NCI-H2196 (cell line): ENCODE measurements at regions not wholly inside any gene's neighbourhood (a gene's known extent, or its start where the extent isn't known, plus 50 kb on each side); places are given as distances from the start of the nearest gene placed in this dataset.

Source experiments
- DNase-seq: peaks from one replicate; lab custom pipeline; 2025; ENCODE audit not compliant: unreplicated experiment; lab: John Stamatoyannopoulos, UW

DNA sequence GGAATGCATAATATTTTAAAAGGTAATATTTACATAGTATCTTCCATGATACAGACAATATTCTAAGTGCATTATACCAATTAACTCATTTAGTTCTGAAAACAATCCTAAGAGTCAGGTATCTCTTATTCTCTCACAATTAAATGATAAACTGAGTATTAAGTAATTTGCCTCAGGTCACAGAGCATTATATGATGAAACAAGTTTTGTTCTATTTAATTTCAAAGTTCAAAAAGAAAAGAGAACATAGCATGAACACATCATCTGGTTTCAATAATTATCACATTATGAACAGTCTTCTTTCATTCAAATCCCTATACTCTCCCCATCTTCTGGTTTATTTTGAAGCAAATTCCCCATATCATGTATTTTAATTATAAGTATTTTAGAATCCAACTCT lies 927.5 kb downstream of the ADGRL2 start:
- DNase-seq: no peak

DNA sequence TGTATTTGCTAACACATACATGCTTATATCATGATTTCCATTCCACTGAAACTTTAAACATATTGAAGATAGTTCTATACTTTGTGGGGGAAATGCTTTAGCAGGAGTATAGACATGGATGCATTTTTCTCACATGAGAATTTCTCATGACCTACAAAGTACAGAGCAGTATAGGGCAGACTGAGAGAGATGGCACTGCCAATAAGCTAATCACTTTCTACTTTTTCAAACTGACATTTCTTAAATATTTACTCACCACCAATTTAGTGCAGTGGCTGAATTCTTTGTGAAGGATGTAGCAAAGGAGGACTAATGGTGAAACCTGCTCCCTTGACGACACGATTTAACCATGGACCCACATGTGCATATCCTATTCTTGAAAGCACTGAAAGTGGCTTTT lies 923.5 kb downstream of the ADGRL2 start:
- DNase-seq: no peak

DNA sequence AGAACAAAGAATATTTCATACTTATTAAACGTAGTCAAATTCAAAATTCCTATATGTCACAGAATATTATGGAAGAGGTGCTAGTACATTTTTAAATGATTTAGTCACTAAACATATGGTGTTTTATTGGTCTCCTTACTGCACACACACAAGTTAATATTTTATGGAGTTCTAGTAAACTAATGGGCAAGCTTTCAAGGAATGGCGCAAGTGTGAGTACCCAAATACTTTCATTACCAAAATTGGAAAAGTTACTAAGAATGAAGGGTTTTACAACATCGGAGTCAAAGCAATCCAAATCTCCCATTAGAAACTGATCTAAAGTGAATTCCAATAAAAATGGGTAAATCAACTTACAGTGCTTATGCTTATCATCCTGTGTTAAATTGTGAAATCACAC lies 921.9 kb downstream of the ADGRL2 start:
- DNase-seq: no peak

DNA sequence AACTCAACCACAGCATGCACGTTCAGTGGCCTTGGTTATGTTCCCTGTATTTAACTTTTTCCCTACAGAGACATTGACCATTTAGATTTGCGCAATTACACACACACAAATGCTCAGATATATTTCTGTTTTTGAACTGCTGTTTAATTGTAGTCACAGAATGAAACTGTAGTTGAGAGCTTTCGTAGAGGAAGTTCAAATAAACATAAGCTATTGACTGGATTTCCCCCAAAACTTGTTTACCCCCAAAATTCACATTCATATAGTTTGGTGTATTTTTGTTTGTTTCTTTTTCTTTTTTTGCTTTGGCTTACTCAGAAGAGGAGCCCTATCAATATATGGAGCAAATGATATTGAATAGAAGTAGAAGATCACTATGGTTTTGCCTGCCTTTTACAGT lies 921.0 kb downstream of the ADGRL2 start:
- no peak for DNase-seq

DNA sequence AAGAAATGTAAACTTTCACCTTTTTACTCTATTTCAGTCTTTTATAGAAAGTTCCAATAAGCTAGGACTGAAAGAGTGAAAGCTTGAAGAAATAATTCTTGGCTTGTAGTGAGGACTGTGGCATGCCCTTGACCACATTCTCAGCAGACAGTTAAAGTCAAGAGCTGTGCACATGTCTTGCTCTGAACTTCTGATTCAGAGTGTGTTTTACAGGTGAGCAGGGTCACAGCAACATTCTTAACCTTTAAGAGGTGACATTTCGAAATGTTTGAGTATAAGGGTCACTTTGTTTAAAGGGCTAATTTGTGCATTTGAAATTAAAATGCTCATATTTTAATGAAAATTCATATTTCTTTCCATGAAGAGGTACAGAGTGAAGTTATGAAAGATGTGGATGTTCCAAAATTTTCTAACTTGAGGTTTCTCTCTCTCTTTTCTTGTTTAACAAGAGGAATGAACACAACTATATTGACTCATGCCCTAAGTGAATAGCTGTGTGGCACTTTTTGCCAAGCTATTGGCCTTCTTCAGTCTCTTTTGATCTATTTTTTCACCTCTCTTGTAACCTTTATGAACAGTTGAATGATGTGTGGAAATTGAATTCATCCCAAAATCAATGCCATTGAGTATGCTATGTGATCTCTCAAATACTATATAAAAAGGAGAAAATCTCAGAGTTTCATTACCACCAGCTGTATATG lies 918.1 kb downstream of the ADGRL2 start:
- DNase-seq: no peak

DNA sequence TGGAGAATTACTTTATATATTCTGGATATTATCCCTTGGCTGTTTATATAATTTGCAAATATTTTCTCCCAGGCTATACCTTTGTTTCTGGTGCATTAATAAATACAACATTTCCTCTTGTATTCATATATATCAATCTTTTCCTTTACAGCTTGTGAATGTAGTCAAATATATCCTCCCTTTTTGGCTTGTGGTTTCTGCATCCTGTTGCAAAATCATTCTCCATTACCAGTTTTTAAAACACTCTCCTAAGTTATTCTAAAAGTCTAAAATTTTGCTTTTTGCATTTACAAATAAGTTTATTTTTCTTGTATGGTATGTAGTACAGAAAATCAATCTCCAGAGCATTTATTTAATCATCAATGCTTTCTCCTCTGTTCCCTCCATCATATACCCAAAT lies 909.4 kb downstream of the ADGRL2 start:
- no peak for DNase-seq

DNA sequence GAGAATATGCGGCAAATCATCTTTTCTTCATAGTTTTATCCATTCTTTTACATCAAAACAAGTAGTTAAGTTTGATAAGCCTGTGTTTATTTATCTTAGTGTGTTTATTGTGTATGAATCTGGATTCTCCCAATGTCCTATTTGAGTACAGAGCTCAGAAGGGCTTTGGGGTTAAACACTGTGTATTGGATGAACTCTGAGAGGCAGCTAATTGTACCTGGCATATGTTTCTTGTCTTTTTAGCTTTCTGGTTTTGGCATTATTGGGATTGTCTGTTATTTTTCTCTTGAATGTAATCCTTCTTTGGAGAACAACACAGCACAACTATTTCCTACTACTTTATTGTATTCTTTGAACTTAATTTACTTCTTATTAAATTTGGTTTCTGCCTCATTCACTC lies 906.9 kb downstream of the ADGRL2 start:
- no peak for DNase-seq

DNA sequence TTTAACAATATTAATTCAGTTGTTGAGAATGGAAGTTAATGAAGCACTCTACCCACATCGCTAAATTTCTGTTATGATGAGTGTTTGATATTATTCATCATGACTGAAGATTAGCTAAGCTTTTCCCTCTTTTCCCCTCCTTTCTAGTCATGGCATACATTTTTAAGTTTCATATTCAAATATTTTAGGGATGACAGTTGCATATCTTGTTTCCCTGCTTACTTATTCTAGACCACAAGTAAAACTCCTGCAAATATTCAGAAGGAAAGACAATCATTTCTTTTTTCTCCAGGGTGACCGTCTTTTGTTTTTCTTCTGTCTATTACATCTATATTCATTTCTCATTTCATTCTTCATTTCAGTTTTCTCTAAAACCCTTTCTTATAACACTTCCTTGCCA lies 906.0 kb downstream of the ADGRL2 start:
- DNase-seq: no peak

DNA sequence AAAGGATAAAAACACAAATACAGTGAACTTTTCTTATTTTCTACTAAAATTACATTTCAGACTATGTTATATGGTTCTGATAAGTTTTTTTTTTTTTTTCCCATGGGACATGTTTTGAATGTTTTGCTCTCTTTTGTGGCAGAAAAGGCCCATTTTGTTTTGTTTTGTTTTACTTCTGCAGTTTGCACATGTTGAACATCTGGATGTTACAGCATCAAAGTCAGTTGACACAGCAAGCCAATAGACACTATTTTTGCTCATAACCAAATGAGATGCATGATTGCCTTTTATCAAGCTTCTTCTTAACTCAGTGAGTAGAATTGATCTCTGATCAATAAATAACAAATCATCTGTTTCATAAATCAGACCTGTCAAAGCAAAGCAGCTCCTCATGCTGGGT lies 904.2 kb downstream of the ADGRL2 start:
- DNase-seq: no peak

DNA sequence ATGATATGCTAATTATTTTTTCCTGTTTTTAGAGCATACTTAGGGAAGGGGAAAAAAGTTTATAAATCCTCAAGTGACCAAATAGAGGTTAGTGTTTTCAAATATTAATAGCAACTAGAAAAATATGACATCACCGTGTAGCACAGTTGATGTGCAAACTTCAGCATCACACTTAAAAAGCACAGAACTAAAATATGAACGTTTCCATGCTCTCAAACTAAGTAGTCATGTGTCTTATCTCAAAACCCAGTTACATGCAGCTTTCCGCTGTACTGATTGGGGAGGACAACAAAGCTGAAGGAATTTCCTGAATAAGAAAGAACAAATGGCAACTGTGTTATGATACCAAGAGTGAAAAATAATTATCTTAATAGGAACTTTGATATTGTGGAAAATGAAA lies 903.7 kb downstream of the ADGRL2 start:
- DNase-seq: no peak

DNA sequence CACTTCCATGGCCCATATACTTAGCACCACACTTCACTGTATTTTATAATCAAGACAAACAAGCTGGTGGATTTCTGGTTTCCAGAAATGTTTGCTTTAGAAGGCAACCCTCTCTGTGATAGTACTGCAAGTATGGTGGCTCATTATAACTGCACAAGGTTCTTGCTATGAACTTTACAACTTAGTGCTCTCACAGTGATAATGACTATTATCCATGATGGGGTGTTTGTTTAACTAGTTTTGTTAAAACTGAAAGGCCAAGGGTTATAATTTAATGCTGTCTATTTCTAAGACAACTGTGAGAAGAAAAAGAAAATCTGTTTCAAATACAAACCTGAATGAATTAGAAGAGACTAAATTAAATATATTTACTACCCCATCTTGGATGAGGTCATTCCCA lies 903.2 kb downstream of the ADGRL2 start:
- no peak for DNase-seq

DNA sequence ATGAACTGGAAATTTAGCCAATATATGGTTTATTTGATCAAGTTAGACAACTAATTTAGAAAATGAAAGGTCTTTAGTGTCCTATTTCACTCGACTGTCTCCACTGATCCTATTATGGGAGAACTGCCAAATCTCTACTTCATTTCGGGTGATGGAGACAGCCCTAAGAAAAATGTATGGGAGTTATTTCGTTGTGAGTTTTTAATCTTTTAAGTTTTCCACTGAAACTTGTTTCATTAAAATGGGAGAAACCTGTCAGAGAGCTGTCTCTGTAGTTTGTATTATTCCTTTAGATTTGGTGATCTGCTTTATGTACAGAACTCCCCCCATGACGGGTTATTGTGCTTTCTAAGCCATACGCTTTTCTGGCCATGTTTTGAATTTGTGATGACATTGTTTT lies 899.7 kb downstream of the ADGRL2 start:
- DNase-seq: no peak

DNA sequence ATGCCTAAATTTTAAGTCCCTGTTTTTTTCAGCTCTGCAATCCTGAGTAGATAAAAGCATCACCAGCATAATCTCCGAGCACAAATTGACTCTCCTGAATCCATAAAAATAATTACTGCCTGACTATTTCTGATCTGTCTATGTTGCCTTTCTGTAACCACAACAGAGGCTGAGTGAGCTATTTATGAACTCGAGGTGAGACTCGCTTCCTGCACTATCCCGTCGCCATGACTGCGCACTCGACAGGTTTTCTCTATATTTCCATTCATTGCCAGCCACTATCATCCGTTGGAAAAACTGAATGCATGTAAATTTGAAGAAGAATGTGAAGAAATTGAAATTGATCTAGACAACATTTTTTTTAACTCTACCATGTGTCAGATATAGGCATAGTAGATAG lies 897.2 kb downstream of the ADGRL2 start:
- DNase-seq: no peak

DNA sequence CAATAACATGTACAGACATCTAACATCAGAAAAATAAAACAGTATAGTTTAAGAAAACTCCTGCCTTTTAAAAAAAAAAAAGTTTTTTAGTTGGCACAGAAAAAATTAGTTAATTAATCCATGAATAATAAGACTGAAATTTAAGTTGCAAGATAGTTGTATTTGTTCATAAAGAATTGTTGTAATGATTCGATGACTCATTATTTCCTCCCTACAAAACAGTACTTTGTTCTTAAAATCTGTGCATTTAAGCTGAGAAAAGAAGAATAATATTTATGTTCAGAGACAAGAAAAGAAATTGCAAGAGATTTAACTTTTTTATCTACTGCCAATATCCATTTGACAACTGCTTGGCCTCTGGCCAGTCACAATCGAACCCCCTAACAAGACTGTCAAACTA lies 894.7 kb downstream of the ADGRL2 start:
- no peak for DNase-seq

DNA sequence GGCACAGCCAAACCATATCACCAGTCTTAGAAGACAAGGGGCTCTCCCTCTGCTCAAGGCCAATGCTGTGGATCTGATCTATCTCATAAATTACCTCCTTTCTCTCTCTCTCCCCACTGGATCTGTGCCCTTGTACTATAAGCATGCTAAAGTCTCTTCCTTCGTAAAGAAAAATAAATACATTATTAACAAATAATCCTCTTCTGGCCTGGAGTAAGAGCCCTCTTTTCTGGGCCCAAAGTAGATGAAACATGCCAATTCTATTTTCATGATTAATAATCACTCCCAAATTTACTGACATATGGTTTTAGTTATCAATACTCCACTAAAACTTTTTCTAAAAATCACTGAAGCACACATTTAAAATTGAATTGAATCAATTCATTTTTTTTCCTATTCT lies 889.7 kb downstream of the ADGRL2 start:
- no peak for DNase-seq

DNA sequence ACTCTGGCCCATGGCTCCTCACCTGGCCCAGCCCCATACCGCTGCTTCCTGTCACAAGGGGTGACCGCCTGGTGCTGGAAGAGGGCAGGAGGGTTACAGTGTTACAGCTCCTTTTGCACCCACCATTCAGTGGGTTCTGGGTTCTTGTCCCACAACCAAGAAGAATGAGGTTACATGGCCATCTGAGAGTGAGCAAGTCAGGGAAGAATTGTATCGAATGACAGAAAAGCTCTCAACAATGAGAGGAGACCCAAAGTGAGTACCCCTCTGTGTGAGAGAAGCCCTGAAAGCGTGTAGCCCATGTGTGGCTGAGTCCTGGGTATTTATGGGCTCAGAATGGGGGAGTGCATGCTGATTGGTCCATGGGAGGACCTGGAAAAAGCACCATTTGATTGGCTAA lies 888.5 kb downstream of the ADGRL2 start:
- DNase-seq: no peak

DNA sequence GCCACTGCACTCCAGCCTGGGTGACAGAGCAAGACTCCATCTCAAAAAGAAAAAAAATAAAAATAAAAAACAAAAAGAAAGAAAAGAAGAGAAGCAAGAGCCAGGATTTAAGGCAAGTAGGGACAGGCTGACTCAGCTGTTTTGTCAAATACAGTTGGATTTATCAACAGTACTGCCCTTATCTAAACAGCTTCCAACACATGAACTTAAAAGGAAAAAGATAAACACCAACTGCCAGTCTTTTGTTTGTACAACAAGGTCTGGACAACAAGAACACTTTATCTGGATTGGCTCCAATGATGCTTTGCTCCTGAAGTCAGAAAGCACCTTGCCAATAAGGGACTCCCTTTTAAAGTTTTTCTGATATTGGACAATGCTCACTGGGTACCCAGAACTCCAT lies 886.0 kb downstream of the ADGRL2 start:
- no peak for DNase-seq

DNA sequence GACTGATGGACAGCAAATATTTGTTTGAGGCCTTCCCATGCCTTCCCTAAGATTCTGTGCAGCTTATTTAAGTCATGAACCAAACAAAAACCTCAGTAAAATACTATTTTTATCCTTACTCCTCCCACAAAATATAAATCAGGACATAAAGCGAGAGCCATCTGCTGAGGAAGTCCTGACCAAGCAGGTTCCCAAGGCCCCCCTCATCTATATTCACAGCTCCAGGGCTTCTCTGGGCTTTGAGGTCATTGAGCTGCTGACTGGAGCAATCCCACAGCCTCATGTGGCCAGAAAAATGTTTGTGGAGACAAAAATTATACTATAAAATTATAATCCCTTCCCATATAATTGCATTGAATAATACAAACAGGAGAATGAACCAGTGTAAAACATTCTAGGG lies 846.2 kb downstream of the ADGRL2 start:
- no peak for DNase-seq

DNA sequence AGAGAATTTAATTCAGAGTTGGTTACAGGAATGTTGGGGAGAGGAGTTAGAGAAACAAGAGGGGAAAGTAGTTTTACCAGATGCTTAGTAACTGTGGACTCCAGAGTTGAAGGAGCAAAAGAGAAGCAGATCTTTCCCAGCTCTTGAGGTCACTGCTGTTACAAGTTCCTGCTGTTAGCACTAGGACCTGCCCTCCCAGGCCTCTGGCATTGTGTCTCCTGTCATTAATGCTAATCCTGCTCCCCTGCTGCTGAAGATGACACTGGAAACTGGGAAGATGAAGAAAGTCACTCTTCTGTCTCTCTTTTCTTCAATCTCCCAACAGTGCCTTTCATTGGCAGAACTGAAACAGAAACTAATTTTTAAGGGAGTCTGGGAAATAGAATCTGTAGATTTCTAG lies 845.6 kb downstream of the ADGRL2 start:
- no peak for DNase-seq

DNA sequence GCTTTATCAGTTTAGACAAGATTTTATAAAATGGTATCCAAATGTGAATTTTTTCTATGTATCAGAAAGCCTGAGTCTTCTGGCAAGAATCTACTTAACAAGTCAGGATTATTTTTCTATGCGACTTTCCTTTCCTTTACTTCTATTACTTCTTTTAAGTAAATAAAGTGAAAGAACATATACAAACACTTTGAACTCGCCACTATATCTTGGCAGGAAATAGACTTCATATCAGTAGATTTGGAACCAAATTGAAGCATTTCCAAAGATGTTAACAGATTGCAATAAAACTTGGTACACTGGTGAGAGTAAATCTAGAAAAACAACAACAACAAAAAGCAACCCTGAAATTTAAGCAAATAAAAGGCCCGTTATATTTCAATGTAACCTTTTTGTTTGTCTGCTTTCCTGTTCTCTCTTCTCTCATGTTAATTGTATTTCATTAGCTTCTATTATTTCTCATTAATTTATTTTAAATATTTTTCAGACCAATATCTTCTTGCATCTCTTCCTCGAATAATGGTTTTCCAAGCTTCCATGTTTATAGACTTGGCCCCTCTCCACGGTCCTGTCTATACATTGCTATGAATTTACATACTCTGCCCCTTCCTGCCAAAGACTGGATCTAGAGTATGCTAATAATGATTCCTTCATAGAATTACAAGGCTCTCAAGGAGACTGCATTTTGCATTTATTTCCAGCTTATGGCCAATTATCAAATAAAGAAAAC lies 843.6 kb downstream of the ADGRL2 start:
- no peak for DNase-seq

DNA sequence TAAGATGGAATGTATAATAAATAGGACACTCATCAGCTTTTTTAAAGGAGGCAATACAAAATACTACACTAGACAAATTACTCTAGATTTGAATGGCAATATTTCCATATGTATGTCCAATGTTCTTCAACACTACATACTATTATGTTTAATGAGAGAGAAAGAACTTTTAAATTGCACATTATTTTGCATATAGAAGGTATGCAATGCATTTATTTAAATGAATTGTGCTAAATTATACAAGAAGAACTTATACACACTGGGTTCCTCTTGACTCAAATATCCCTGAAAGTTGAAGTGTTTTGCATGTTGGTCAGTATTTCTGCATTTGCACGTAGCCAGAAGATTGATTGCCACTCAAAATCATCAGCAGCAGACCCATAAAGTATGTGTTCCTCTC lies 839.6 kb downstream of the ADGRL2 start:
- DNase-seq: no peak

DNA sequence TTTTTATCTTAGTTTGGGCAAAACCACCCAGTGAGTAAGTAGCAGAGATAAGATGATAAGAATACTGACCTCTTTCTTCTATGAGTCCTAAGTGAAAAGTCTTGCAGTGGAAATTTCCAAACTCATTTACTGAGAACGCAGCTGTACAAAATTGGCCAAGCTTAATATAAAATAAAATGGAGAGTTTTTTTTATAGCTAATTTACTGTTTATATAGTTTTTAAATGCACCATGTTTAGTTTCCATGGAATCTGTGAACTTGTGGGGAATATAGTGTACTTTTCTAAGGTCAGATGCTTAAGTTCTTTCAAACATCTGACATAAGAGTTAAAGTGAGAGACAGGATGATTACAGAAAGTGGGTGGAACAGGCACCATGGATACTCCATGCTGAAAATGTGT lies 833.5 kb downstream of the ADGRL2 start:
- DNase-seq: no peak

DNA sequence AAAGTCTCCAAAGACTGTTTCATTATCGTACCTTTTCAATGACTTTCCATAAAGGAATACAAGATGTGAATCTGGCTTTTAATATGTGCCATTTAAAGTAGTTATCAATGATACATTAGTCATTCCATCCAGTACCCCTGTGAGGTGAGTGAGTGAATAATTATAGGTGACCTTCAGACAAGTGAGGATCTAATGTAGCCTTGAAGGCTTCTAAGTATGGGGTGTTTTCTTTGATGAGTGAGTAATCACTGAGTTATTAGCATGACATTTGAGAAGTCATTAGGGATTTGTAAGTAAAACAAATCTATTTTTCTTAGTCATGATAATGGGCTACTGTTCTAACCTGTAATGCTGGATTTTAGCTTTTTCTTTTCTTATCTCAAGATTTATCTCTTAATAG lies 831.4 kb downstream of the ADGRL2 start:
- no peak for DNase-seq
